Lower lobe of right lung (tissue), 2 donors: ENCODE measurements at regions not wholly inside any gene's neighbourhood (a gene's known extent, or its start where the extent isn't known, plus 50 kb on each side); places are given as distances from the start of the nearest gene placed in this dataset.
"Not testable (repeated sequence)": the region's sequence is repeated elsewhere in the genome, so short reads cannot be mapped to it uniquely, and the experiment has no call there.

Source experiments
- ATAC-seq, 2 donors: fragments of 200-7000 bp; cut with Tn5 transposase; one replicate each; pipeline ENCODE4 v1.9.1; 2020 to 2022; ENCODE audit warnings: mild to moderate bottlenecking in 2 of 2, moderate library complexity in 2 of 2
- DNase-seq: peaks from one replicate; pipeline ENCODE4 v3.0.0-alpha.2; 2020
- H3K27ac ChIP-seq: fragments of 200-600 bp; one replicate; pipeline ENCODE4 v1.8.0; 2022
- H3K27me3 ChIP-seq: fragments of 200-600 bp; one replicate; pipeline ENCODE4 v1.8.0; 2022; ENCODE audit warnings: low read depth
- H3K36me3 ChIP-seq: fragments of 200-600 bp; one replicate; pipeline ENCODE4 v1.8.0; 2022; ENCODE audit warnings: mild to moderate bottlenecking
- H3K4me1 ChIP-seq: fragments of 200-600 bp; one replicate; pipeline ENCODE4 v1.8.0; 2022
- H3K4me3 ChIP-seq: fragments of 200-600 bp; one replicate; pipeline ENCODE4 v1.8.0; 2022; ENCODE audit warnings: mild to moderate bottlenecking
- H3K9me3 ChIP-seq: fragments of 200-600 bp; one replicate; pipeline ENCODE4 v1.8.0; 2022
- intact Hi-C: fragments of 100-400 bp; cut with DNase I; formaldehyde crosslinking; loops from one replicate; pipeline ENCODE4 v1.11.0; 2022
- TF ChIP-seq, protein P1 (sequence below): fragments of 200-600 bp; IDR thresholded peaks from one replicate; pipeline ENCODE4 v1.8.0; 2022; ENCODE audit warnings: antibody characterized with exemption, mild to moderate bottlenecking
- donor health status: DM: no; HTN: yes; CAD: no; lungs with severe emphysema.

DNA sequence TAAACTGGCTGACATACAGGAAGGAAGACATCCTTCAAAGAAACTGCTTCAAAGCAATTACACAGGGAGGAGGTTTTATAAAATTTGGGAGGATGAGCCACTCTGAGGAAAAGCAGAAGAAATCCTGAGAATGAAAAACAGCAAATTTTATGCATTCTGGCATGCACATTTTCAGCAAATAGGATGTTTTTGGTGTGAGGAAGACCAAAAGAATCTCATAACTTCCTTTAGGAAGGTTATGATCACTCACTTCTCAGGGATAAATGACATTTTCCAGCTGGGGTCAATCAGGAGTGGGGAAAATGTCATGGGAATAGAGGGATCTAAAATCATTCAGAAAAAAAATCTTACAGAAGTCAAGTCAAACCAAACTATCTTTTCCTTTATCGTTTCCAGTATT is 371.7 kb upstream of the CNTN6 start:
- H3K27ac ChIP-seq, result no peak overlapping the region
- DNase-seq, result no peak
- H3K4me3 ChIP-seq, result no peak overlapping the region
- H3K4me1 ChIP-seq, result no peaks in the 10 kb centered on the region
- TF ChIP-seq, protein P1, sequence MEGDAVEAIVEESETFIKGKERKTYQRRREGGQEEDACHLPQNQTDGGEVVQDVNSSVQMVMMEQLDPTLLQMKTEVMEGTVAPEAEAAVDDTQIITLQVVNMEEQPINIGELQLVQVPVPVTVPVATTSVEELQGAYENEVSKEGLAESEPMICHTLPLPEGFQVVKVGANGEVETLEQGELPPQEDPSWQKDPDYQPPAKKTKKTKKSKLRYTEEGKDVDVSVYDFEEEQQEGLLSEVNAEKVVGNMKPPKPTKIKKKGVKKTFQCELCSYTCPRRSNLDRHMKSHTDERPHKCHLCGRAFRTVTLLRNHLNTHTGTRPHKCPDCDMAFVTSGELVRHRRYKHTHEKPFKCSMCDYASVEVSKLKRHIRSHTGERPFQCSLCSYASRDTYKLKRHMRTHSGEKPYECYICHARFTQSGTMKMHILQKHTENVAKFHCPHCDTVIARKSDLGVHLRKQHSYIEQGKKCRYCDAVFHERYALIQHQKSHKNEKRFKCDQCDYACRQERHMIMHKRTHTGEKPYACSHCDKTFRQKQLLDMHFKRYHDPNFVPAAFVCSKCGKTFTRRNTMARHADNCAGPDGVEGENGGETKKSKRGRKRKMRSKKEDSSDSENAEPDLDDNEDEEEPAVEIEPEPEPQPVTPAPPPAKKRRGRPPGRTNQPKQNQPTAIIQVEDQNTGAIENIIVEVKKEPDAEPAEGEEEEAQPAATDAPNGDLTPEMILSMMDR, result no peak
- H3K36me3 ChIP-seq, result no peaks in the 10 kb centered on the region
- intact Hi-C loops, result no loop called here
- H3K27me3 ChIP-seq, result no peaks in the 10 kb centered on the region
- no peaks in the 10 kb centered on the region for H3K9me3 ChIP-seq
- ATAC-seq, result no peak

DNA sequence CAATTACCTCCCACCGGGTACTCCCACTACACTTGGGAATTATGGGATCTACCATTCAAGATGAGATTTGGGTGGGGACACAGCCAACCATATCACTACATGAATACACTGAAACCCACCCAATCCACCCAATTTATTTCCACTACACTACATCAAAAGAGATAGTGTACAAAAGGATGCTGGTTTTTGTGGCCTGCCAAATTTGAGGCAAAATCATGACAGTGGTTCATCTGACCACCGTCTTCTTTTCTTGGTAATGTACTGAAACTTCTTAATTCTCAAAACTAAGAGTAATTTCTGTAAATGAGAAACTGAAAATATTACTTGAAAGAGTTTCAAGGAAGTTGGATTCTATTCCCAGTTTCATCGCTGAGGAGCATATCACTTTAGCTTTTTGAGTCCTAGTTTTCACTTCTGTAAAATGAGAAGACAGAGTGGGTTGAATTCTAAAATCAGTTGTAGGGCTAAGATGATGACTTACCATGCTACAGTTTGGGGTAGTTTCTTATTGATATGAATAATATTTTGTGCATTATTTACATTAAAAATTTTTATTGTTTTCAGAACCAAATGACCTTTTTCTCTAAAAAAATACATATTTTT is 360.4 kb upstream of the CNTN6 start:
- DNase-seq, result no peak
- TF ChIP-seq, protein P1, result no peak
- Histone ChIP-seq H3K27me3 (no peaks in the 10 kb centered on the region), H3K4me1 (no peaks in the 10 kb centered on the region), H3K27ac (no peak overlapping the region), H3K4me3 (no peak overlapping the region), H3K36me3 (no peaks in the 10 kb centered on the region), H3K9me3 (no peaks in the 10 kb centered on the region)
- intact Hi-C loops, result no loop called here
- ATAC-seq, result no peak

DNA sequence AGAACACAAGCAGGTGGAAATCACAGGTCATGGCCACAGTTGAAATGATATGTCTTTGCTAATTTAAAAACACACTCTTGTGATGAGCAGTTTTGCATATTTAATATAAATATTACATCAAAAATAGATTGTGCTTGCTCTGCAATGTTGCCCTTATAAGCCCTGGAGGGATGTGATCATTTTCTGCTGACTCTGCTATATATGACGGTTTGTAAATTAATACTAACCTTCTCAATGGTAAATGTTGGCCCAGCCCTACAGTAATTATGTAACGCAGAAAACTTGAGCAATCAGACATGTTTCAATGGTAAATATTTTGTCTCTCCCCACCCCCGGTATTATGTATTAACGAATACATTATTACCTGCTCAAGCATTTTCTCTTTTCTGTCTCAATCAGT is 359.5 kb upstream of the CNTN6 start:
- H3K27ac ChIP-seq, result no peak overlapping the region
- no peaks in the 10 kb centered on the region for H3K36me3 ChIP-seq
- H3K27me3 ChIP-seq, result no peaks in the 10 kb centered on the region
- no peaks in the 10 kb centered on the region for H3K4me1 ChIP-seq
- DNase-seq, result no peak
- ATAC-seq, result no peak
- no peak overlapping the region for H3K4me3 ChIP-seq
- intact Hi-C loops, result no loop called here
- H3K9me3 ChIP-seq, result no peaks in the 10 kb centered on the region
- TF ChIP-seq, protein P1, result no peak

DNA sequence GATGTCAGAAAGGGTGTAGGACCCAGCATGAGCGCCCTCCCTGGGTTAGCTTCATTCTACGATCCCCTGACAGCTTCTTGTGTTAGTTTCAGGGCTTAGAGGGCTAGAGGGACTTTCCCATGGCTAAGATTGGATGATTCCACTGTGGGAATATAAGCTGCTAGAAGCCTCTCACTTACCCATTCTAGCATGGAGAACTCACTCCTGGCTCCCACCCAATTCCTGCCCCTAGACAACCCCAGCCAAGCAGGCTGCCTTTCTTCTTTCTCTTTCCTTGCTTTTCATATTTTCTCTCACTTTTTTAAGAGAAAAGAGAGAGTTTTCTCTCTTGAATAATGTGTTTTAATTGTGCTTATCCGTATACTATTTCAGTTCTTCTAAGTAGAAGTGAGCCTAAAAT is 335.1 kb upstream of the CNTN6 start:
- TF ChIP-seq, protein P1, result no peak
- DNase-seq (no peak), ATAC-seq (no peak)
- Histone ChIP-seq H3K27me3 (no peaks in the 10 kb centered on the region), H3K9me3 (peaks cover 5% of the 10 kb centered on the region), H3K27ac (no peak overlapping the region), H3K36me3 (no peaks in the 10 kb centered on the region), H3K4me3 (no peak overlapping the region), H3K4me1 (no peaks in the 10 kb centered on the region)
- intact Hi-C loops, result no loop called here

DNA sequence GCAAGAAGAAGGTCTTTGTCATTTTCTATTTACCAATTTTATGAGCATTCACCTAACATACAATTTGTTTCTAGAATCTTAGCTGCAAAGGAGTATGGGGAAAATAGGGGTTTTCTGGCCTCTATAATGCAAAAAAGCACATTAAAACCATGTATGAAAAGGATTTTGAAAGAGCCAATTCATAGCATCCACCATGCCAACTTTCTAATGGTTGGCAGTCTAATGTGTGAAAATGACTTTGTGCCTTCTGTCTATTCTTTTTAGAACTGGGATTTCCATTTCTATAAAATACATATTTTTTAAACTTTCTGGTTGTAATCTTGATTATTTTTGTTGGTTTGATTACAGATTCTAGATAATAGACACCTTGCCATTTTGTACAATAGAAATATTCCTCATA is 333.7 kb upstream of the CNTN6 start:
- Histone ChIP-seq H3K36me3 (no peaks in the 10 kb centered on the region), H3K9me3 (peaks cover 5% of the 10 kb centered on the region), H3K27me3 (no peaks in the 10 kb centered on the region), H3K4me3 (no peak overlapping the region), H3K27ac (no peak overlapping the region), H3K4me1 (no peaks in the 10 kb centered on the region)
- intact Hi-C loops, result no loop called here
- no peak for DNase-seq
- TF ChIP-seq, protein P1, result no peak
- ATAC-seq, result no peak

DNA sequence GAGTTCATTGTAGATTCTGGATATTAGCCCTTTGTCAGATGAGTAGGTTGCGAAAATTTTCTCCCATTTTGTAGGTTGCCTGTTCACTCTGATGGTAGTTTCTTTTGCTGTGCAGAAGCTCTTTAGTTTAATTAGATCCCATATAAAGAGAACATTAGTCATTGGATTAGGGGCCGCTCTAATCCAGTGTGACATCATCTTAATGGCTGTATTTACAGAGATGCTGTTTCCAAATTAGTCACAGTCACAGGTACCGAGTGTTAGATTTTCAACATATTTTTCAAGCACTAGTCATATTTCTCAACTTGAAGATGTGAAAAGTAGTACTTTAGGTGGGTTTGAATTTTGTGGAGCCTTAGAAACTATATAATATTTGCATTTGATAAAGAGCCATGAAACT is 319.4 kb upstream of the CNTN6 start:
- intact Hi-C loops, H3K9me3 ChIP-seq, H3K4me3 ChIP-seq, H3K36me3 ChIP-seq, DNase-seq, H3K4me1 ChIP-seq, H3K27ac ChIP-seq, ATAC-seq, H3K27me3 ChIP-seq: not testable (repeated sequence)
